GM18508 (cell line): ENCODE measurements at regions not wholly inside any gene's neighbourhood (a gene's known extent, or its start where the extent isn't known, plus 50 kb on each side); places are given as distances from the start of the nearest gene placed in this dataset.

Experiments
- ATAC-seq: cut with Tn5 transposase; IDR thresholded peaks from one replicate; pipeline ENCODE4 v1.9.1; 2021; ENCODE audit warnings: moderate number of reproducible peaks; ENCODE audit not compliant: insufficient read depth, unreplicated experiment

DNA sequence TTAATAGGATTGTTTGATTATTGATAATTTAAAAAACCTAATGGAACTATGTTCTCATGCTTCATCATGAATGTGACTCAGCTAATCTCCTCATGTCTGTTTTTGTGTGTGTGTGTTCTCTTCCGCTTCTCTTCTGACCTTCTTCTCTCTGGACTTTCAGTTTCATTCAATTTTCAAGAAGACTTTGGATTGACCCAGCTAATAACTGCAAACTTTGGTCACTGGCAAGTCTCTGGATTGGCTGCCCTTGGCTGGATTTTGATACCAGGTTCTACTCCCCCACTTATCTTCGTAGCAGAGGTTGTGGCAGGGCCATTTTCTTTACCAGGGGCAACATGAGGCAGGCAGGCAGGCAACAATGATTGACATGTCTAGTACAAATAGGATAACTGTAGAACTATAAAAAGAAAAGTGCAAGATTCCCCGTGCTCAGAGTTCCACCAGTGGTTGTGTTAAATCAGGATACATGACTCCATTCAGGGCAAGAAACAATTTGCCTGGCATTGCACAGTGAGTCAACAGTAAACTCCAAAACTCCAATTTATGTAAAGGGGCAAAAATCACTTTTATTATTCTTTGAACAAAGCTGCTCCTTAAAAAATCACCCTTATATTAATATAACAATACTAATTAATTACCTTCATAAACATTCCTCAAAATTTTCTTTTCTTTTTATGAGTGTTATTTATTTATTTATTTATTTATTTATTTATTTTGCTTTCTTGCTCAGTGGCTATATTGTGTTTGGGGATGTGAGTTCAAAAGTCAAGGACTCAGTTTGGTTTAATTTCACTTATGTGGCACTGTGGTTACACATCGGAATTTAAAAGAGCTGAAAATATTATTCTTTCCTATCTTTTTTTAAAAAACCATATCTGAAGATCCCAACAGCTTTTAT is 167.6 kb downstream of the RND3 start:
- ATAC-seq = no peak

DNA sequence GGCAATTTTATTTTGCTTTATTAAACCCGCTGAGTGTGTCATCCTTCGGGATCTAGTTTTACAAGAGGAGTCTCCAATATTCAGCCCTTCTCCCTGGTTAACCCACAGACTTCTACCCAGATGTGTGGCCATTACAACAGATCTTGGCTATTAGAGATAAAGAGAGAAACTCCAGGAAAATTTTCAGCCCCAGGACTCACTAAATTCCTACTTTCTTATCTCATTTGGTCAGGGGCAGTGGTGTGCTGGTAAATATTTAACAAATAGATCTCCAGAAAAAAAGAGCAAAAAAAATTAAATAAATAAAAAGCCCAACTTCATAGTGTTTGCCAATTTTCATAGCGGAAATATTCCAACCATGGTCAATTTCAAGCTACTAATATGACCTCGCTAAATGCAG is 168.4 kb downstream of the RND3 start:
- no peak for ATAC-seq

DNA sequence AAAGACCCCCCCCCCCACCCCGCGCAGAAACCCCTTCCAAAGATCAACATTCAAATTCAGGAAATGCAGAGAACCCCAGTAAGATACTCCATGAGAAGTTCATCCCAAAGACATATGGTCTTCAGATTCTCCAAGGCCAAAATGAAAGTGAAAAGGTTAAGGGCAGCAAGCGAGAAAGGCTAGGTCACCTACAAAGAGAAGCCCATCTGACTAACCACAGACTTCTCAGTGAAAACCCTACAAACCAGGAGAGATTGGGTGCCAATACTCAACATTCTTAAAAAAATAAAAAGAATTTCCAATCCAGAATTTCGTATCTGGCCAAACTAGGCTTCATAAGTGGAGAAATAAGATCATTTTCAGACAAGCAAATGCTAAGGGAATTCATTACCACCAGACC is 175.2 kb downstream of the RND3 start:
- no peak for ATAC-seq

DNA sequence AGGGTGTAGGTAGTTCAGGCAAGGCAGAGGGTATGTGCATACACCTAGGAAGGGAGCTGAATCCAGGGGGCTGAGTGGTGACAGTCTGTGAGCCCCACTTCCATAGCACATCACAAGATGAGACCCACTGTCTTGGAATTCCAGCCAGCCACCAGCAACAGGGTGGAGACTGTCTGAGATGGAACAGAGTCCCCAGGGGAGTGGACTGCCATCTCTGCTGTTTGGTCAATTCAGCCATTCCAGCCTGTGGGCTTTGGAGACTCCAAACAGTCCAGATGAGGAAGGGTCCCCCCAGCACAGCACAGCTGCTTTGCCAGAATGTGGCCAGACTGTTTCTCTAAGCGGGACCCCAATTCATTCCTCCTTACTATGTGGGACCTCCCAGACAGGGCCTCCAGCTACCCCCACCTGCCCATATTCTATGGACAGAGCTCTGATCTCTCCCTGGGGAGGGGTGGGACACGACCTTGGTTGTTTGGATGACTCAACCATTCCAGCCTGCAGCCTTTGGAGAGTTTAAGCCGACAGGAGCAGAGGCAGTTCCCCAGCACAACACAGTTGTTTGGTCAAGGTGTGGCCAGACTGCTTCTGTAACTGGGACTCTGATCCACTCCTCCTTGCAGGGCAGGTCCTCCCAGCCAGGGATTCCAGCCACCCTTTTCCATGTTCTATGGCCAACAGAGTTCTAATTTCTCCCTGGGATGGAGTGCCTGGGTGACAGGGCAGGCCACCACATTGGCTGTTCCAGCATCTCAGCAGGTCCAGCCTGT is 178.0 kb downstream of the RND3 start:
- ATAC-seq = no peak

DNA sequence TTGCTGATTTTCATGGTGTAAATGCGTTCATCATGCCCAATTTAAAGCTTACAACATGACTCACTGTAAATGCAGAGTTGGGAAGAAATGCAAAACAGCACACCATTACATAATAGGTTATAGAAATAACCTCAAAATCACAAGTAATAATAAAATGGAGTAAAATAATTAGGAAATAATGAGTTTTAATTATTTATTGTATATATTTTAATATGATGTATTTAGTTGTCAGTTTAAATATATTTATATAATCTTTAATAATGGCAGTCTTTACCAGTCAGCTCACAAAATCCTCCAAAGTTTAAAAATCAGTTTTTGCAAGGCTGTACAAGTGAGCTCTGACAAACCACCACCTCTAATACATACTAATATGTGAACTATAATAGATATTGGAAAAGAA is 180.2 kb downstream of the RND3 start:
- no peak for ATAC-seq

DNA sequence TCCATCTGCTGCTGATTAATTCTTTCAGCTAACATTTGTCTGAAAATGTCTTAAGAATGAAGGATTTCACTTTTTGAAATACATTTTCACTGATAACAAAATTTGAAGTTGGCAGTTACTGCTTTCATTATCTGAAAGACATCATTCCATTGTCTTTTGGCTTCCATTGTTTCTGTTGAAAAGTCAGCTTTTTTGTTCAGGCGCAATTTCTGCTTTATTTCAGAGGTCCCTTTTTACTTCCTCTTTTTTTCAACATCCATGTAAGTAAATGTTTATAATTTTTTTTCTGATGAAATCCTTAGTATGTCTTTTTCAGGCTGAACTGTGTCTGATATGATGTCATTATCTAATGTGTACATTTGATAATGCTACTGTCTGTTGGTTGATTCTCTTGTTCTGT is 184.2 kb downstream of the RND3 start:
- ATAC-seq = no peak

DNA sequence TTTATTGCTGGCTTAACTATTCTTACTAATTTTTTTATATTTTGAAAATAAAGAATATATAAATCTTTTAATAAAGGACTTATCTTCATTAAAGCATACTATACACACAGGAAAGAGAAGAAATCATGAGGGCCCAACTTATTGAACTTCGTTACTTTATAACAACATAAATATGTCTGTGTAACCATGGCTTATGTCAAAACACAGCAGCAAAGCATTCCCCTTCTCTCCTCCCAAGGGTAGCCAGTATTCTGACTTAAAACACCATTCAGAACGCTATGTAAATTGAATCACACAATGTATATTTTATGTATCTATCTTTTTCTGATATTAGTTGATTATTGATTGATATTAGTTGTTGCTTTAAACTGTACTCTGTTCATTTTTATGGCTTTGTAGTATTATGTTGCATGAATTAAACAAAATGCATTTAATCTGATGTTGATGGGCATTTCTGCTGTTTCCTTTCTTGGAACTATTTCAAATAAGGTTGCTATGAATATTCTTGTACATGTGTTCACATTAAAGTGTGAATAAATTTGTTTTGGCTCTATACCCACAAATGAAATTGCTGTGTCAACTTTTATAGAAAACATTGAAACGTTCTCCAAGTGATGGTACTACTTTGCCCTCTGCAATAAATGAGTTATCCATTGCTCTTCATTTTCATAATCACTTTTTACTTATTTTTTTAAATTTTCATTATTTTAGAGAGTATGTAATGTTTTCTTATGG is 188.7 kb downstream of the RND3 start:
- no peak for ATAC-seq

DNA sequence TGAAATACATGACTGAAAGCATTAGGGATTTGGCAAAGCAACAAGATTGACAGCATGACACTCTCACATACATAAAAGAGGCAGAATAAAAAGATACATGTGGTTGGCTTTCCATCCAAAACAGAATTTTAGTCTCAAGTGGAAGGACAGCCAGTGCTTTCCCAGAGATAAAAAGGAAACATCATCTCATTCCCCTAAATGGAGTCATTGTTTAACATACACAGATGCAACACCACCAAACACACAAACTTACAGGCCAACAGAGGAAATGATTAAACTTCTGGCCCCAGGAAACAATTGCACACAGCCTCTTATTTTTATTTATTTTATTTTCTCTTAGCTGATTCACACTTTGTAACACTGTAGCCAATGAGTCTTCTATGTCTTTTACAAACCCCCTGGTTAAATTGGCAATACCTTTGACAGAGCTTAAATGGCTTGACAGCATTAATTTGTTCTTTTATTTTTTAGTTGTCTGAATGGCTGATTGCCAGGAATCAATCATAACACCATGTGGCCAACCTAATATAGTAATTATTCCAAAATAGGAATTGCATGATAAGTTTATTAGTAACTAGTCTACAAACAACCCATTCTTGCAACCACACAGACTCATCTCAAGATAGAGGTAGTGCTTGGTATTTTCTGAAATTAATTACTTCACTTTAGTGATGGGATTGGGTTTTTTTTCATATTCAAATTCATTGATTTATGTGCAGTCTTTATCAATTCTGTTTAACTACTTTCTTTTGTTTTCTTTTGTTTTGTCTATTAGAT is 190.5 kb downstream of the RND3 start:
- ATAC-seq = no peak

DNA sequence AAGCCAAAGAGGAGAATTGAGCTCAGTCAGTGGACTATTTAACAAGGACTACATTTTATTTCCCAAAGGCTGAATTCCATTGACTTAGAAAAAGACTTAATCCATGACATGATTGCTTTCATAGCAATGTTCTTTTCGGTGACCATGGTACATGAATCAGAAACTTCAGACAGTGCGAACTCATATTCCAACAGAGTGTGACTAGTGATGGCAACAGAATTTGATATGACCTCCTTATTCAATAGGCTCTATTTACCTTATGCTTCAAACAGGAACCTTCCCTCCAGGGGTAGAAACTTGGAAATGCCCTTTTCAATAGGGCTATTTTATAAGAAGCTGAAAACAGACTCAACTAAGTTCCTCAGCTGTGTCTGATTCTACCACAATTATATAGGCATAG is 191.9 kb downstream of the RND3 start:
- ATAC-seq = no peak

DNA sequence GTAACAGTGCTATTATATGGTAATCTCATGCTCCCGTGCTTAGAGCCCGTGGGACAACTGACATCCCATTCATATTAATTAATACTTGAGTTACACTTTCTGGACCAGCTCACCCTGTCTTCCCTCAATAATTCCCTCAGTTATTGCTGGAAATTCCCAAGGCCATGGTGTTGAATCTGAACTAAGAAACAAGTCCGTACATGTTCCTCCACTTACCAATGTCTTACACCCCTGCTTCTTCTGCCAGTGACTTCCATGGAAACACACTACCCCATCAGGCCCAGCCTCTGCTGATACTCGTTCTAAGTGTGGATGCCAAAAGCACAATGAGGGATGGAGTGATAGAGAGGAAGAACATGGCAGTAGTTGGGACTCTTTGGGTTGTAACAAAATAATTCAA is 193.7 kb downstream of the RND3 start:
- no peak for ATAC-seq

DNA sequence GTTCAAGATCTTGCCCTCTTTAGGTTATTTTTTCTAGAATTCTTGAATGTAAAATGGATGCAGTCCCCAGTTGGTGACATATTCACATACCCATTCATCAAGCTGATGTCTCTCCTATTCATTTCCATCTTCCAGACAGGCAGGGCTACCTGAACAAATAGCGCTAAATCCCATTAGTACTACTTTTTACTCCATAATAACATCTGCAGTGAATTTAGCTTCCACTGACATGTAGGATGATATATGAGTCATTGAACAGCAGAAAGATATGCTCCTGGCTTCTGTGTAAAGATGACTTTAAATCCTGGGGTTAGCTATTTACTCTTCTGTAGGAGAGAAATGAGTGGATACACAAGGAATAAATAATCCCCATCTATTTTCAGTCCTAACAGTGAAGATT is 194.7 kb downstream of the RND3 start:
- no peak for ATAC-seq

DNA sequence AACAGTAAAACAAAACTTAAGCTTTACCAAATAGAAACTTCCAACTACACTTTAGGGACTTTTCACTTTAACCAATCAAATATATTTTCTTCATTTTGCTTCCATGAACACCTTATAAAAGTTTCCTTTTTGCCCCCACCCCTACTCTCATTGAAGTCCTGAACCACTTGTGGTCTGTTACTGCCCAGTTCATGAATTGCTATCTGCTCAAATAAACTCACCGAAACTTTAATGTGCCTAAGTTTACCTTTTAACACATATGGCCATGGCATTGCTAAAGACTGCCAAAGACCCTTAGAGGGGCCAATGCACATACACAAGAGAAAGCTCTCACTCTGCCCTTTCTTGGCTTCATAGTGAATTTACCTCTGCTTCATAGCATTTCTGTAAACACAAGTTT is 195.3 kb downstream of the RND3 start:
- ATAC-seq = no peak

DNA sequence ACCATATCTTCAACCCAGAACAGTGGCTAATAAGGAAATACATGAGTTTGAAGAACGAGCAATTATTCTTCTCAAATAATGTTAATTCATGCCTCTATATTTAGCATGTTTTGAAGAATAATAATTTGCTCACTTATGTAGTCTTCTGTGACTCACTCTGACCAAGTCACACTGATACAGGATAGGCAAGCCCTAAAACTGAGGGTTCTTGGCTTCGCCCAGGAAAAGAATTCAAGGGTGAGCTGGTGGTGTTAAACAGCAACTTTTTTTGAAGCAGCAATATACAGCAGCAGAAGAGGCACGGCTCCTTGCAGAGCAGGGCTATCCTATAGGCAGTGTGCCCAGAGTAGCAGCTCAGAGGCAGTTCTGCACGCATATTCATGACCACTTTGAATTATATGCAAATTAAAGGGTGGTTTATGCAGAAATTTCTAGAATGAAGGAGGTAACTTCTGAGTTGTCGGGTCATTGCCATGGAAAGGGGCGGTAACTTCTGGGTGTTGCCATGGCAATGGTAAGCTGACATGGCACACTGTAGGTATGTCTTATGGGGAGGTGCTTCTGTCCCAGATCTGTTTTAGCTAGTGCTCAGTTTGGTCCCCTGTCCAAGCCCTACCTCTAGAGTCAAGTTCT is 200.6 kb downstream of the RND3 start:
- no peak for ATAC-seq

DNA sequence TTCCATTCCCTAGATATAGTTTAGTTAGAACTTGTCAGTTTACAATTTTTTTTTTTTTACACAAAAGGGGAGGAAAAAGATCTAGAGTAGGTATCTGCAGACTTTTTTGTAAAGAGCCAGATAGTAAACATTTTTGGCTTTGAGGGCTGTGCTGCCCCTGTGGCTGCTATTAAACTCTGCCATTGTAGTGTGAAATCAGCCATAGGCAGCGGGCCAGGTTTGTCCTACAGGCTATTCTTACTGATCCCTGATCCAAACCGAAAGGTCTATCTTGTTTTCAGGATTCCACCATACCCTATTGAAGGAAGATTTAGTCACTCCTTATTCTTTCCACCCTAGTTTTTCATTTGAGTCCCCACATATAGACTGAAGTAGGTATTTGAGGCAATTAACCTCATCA is 203.4 kb downstream of the RND3 start:
- ATAC-seq = no peak

DNA sequence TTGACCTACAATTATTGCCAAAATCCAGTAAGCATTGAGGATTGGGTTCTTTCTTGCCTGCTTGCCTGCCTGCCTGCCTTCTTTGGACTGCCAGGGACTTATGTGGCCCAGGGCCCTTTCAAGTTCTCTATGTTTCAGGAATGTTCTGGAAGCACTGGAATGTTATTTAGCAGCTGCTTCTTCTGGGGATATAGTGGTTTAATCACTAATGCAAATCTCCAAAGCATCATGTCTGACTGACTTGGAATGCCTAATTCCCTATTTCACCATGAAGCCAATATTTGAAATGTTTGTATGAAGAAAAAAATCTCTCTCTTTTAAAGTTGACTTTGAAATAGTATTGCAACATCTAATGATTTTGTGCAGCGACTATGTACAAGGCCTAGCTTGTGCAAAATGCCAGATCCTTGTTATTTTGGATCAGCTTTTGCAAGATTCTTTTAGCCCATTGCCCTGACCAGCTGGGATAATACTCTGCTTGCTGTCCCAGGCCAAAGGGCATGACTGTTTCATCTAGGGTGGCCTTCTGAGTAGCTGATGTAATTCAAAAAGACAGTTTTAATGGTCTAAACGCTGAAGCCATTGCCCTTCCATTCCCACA is 204.6 kb downstream of the RND3 start:
- ATAC-seq = no peak

DNA sequence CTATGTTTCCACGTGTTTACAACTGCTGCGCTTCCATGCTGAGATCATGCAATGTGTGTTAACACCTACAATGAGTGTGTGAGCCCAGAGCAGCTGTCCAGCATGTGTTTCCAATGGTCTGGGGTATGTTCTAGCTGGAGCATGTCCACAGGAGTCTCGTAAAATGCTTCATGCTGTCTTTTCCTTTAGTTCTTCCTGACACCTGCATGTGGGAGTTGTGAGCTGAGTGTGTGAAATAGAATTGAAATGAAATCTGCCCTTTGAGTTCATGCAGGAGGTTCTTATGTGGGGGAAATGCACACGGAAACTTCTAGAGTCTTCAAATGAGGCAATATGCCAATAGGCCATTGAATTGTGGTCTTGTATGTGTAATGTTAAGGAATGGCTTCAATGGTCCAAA is 205.1 kb downstream of the RND3 start:
- ATAC-seq = no peak

DNA sequence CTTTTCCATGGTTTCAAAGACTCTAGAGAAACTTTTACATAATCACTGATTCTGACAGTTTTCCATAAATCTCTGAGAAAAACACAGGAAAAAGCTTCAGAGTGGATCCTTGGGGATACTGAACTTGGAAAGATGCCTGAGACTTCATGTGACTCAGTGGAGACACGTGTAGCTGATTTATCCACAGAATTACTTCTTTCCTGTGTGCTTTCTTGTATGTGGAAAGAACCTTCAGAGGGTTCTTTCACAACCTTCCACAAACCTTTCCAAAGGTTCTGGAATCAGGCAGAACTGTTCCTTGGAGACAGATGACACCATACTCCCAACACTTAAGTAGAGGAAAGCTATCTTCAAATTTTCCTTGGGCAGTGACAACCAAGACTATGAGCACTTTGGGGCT is 207.2 kb downstream of the RND3 start:
- no peak for ATAC-seq

DNA sequence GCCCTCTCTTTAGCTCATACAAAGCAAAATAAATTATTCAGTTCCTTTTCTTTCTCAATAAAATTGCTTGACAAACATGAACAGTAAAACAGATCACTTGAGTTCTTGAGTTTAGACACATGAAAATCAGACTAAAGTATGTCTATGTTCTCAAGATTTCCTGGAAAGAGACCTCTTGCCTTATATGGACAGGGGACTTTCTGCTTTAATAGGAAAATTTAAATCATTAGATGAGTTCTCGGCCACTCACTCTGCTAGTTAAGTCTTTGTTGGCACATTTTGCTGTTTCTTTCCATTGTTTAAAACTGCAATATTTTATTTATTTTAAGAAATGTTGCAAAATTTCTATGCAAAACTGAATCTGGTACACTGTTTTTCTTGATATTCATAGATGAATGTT is 207.8 kb downstream of the RND3 start:
- no peak for ATAC-seq

DNA sequence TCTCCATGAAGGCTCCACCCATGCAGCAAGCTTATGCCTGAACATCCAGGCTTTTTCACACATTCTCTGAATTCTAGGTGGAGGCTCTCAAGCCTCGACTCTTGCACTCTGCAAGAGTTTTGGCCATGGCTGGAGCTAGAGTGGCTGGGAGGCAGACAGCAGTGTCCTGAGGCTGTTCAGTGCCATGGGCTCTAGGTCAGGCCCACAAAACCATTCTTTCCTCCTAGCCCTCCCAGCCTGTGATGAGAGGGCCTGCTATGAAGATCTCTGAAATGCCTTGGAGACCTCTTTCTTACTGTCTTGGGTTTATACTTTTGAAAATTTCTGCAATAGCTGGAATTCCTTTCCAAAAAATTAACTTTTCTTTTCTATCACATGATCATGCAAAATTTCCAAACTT is 210.7 kb downstream of the RND3 start:
- no peak for ATAC-seq
